ENCODE measurements at regions not wholly inside any gene's neighbourhood (a gene's known extent, or its start where the extent isn't known, plus 50 kb on each side); places are given as distances from the start of the nearest gene placed in this dataset.

GRCh38 chr20:43376831-43377230 is 80.9 kb upstream of the SRSF6 start:
- Histone ChIP-seq H3K79me2 (ENCODE audit: insufficient read depth, low read length) (no peaks in the 10 kb centered on the region), H3K9me2 (replicated peaks; ENCODE audit: insufficient read depth, low read length) (no peaks in the 10 kb centered on the region), H4K20me1 (ENCODE audit: low read depth, low read length) (no peaks in the 10 kb centered on the region), H3K9ac (ENCODE audit: low read length) (no peak overlapping the region), H3K4me2 (ENCODE audit: low read depth, low read length, poor library complexity, severe bottlenecking) (no peak overlapping the region), H3K9me3 (ENCODE audit: insufficient read depth, low read length) (no peaks in the 10 kb centered on the region), H3K27ac (ENCODE audit: low read depth, low read length) (no peak overlapping the region), H3K4me3 (ENCODE audit: insufficient read depth, low read length, poor library complexity, severe bottlenecking) (no peak overlapping the region), H3F3A (ENCODE audit: insufficient read depth) (no peaks in the 10 kb centered on the region), H3K36me3 (ENCODE audit: low read length) (no peaks in the 10 kb centered on the region), H2AFZ (ENCODE audit: low read depth, low read length, severe bottlenecking) (no peak overlapping the region), H3K27me3 (ENCODE audit: low read length) (0 out of 2 replicates have a peak, but pooled peaks cover 4% of the 10 kb centered on the region)
- TF ChIP-seq, protein P1, sequence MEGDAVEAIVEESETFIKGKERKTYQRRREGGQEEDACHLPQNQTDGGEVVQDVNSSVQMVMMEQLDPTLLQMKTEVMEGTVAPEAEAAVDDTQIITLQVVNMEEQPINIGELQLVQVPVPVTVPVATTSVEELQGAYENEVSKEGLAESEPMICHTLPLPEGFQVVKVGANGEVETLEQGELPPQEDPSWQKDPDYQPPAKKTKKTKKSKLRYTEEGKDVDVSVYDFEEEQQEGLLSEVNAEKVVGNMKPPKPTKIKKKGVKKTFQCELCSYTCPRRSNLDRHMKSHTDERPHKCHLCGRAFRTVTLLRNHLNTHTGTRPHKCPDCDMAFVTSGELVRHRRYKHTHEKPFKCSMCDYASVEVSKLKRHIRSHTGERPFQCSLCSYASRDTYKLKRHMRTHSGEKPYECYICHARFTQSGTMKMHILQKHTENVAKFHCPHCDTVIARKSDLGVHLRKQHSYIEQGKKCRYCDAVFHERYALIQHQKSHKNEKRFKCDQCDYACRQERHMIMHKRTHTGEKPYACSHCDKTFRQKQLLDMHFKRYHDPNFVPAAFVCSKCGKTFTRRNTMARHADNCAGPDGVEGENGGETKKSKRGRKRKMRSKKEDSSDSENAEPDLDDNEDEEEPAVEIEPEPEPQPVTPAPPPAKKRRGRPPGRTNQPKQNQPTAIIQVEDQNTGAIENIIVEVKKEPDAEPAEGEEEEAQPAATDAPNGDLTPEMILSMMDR (IDR thresholded peaks at IDR 0.05; ENCODE audit: insufficient read depth, low read length, poor library complexity, severe bottlenecking), result no peak
- TF ChIP-seq EZH2phosphoT487 (conservative IDR thresholded peaks at IDR 0.05; ENCODE audit: low read length), result no peak

DNA sequence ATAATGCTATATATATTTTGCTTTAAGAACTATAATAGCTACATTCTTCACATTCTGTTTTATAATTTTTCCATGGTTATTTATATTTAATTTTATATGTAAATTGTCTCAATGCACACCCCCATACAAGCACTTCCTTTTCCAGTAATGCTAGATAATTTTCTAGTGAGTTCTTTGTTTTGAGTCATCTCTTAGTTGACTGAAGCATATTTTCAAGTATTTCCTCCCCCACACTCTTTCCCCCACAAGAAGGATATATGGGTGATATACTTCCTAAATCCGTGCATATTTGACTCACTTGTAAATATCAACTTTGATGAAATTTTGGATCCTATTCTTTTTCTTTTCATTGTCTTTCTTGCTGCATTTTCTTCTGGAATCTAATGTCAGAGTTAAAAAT is 82.1 kb upstream of the SRSF6 start:
- H3F3A ChIP-seq (ENCODE audit: insufficient read depth), result no peaks in the 10 kb centered on the region
- TF ChIP-seq, protein P1 (IDR thresholded peaks at IDR 0.05; ENCODE audit: insufficient read depth, low read length, poor library complexity, severe bottlenecking), result no peak
- no peak for TF ChIP-seq EZH2phosphoT487 (conservative IDR thresholded peaks at IDR 0.05; ENCODE audit: low read length)
- no peaks in the 10 kb centered on the region for H3K9me2 ChIP-seq (replicated peaks; ENCODE audit: insufficient read depth, low read length)
- H2AFZ ChIP-seq (ENCODE audit: low read depth, low read length, severe bottlenecking), result no peak overlapping the region
- no peaks in the 10 kb centered on the region for H3K79me2 ChIP-seq (ENCODE audit: insufficient read depth, low read length)
- no peaks in the 10 kb centered on the region for H3K36me3 ChIP-seq (ENCODE audit: low read length)
- H4K20me1 ChIP-seq (ENCODE audit: low read depth, low read length), result no peaks in the 10 kb centered on the region
- no peak overlapping the region for H3K4me3 ChIP-seq (ENCODE audit: insufficient read depth, low read length, poor library complexity, severe bottlenecking)
- 0 out of 2 replicates have a peak, but pooled peaks cover 4% of the 10 kb centered on the region for H3K27me3 ChIP-seq (ENCODE audit: low read length)
- H3K27ac ChIP-seq (ENCODE audit: low read depth, low read length), result no peak overlapping the region
- H3K4me2 ChIP-seq (ENCODE audit: low read depth, low read length, poor library complexity, severe bottlenecking), result no peak overlapping the region
- H3K9me3 ChIP-seq (ENCODE audit: insufficient read depth, low read length), result no peaks in the 10 kb centered on the region
- no peak overlapping the region for H3K9ac ChIP-seq (ENCODE audit: low read length)

GRCh38 chr20:43372051-43372450 is 85.6 kb upstream of the SRSF6 start:
- Histone ChIP-seq H3K9me3 (ENCODE audit: insufficient read depth, low read length) (no peaks in the 10 kb centered on the region), H3K79me2 (ENCODE audit: insufficient read depth, low read length) (no peaks in the 10 kb centered on the region), H3K9me2 (replicated peaks; ENCODE audit: insufficient read depth, low read length) (no peaks in the 10 kb centered on the region), H3K27ac (ENCODE audit: low read depth, low read length) (no peak overlapping the region), H3K36me3 (ENCODE audit: low read length) (no peaks in the 10 kb centered on the region), H3K4me3 (ENCODE audit: insufficient read depth, low read length, poor library complexity, severe bottlenecking) (no peak overlapping the region), H3F3A (ENCODE audit: insufficient read depth) (no peaks in the 10 kb centered on the region), H3K9ac (ENCODE audit: low read length) (no peak overlapping the region), H2AFZ (ENCODE audit: low read depth, low read length, severe bottlenecking) (no peak overlapping the region), H3K27me3 (ENCODE audit: low read length) (0 out of 2 replicates have a peak, but pooled peaks cover 4% of the 10 kb centered on the region), H3K4me2 (ENCODE audit: low read depth, low read length, poor library complexity, severe bottlenecking) (no peak overlapping the region), H4K20me1 (ENCODE audit: low read depth, low read length) (no peaks in the 10 kb centered on the region)
- TF ChIP-seq, protein P1 (IDR thresholded peaks at IDR 0.05; ENCODE audit: insufficient read depth, low read length, poor library complexity, severe bottlenecking), result no peak
- no peak for TF ChIP-seq EZH2phosphoT487 (conservative IDR thresholded peaks at IDR 0.05; ENCODE audit: low read length)
